ENCODE measurements at regions not wholly inside any gene's neighbourhood (a gene's known extent, or its start where the extent isn't known, plus 50 kb on each side); places are given as distances from the start of the nearest gene placed in this dataset.
"Not testable (repeated sequence)": the region's sequence is repeated elsewhere in the genome, so short reads cannot be mapped to it uniquely, and the experiment has no call there.

- Histone ChIP-seq H3K36me3 (no peaks in the 10 kb centered on the region), H3K4me1 (no peaks in the 10 kb centered on the region), H3K4me3 (no peak overlapping the region), H3K9me3 (no peaks in the 10 kb centered on the region), H3K27ac (no peak overlapping the region), H3K27me3 (no peaks in the 10 kb centered on the region)
- TF ChIP-seq CTCF (IDR thresholded peaks at IDR 0.05) = no peak
- no peak for TF ChIP-seq POLR2AphosphoS5 (IDR thresholded peaks at IDR 0.05; ENCODE audit: insufficient read depth in 1 of 2, low read depth in 1 of 2)
- no peak for TF ChIP-seq POLR2A (IDR thresholded peaks at IDR 0.05)
- intact Hi-C loops (cut with DNase I) = no loop called here
- no peak for DNase-seq (ENCODE audit: extremely low spot score in 2 of 2)
Measured at GRCh38 chr15:58321034-58321433, 110.8 kb upstream of the LIPC start.

GRCh38 chr15:58322253-58322652, 109.5 kb upstream of the LIPC start:
- H3K4me3 ChIP-seq = no peak overlapping the region
- H3K27me3 ChIP-seq = no peaks in the 10 kb centered on the region
- H3K9me3 ChIP-seq = no peaks in the 10 kb centered on the region
- no peaks in the 10 kb centered on the region for H3K36me3 ChIP-seq
- no peak overlapping the region for H3K27ac ChIP-seq
- DNase-seq (ENCODE audit: extremely low spot score in 2 of 2) = no peak
- intact Hi-C loops (cut with DNase I) = no loop called here
- TF ChIP-seq CTCF (IDR thresholded peaks at IDR 0.05) = no peak
- no peak for TF ChIP-seq POLR2A (IDR thresholded peaks at IDR 0.05)
- TF ChIP-seq POLR2AphosphoS5 (IDR thresholded peaks at IDR 0.05; ENCODE audit: insufficient read depth in 1 of 2, low read depth in 1 of 2) = no peak
- no peaks in the 10 kb centered on the region for H3K4me1 ChIP-seq

GRCh38 chr15:58323321-58323720, 108.5 kb upstream of the LIPC start:
- H3K4me1 ChIP-seq; intact Hi-C loops (cut with DNase I); DNase-seq (ENCODE audit: extremely low spot score in 2 of 2); H3K9me3 ChIP-seq; H3K4me3 ChIP-seq; H3K27ac ChIP-seq; H3K36me3 ChIP-seq; H3K27me3 ChIP-seq: not testable (repeated sequence)

GRCh38 chr15:58324533-58324932, 107.3 kb upstream of the LIPC start:
- no peaks in the 10 kb centered on the region for H3K4me1 ChIP-seq
- intact Hi-C loops (cut with DNase I) = no loop called here
- no peak overlapping the region for H3K27ac ChIP-seq

GRCh38 chr15:58327958-58328357, 103.8 kb upstream of the LIPC start:
- H3K4me1 ChIP-seq = peaks cover 26% of the 10 kb centered on the region

More at GRCh38 chr15:58324533-58324932, 107.3 kb upstream of the LIPC start:
- H3K36me3 ChIP-seq = no peaks in the 10 kb centered on the region
- no peak overlapping the region for H3K4me3 ChIP-seq
- TF ChIP-seq POLR2AphosphoS5 (IDR thresholded peaks at IDR 0.05; ENCODE audit: insufficient read depth in 1 of 2, low read depth in 1 of 2) = no peak
- no peak for TF ChIP-seq POLR2A (IDR thresholded peaks at IDR 0.05)
- no peak for TF ChIP-seq CTCF (IDR thresholded peaks at IDR 0.05)
- no peaks in the 10 kb centered on the region for H3K27me3 ChIP-seq
- no peaks in the 10 kb centered on the region for H3K9me3 ChIP-seq
- DNase-seq (ENCODE audit: extremely low spot score in 2 of 2) = no peak

More at GRCh38 chr15:58327958-58328357, 103.8 kb upstream of the LIPC start:
- no peaks in the 10 kb centered on the region for H3K27me3 ChIP-seq
- no peak overlapping the region for H3K27ac ChIP-seq
- H3K4me3 ChIP-seq = no peak overlapping the region
- intact Hi-C loops (cut with DNase I) = no loop called here
- no peak for DNase-seq (ENCODE audit: extremely low spot score in 2 of 2)
- TF ChIP-seq POLR2A (IDR thresholded peaks at IDR 0.05) (no peak), POLR2AphosphoS5 (IDR thresholded peaks at IDR 0.05; ENCODE audit: insufficient read depth in 1 of 2, low read depth in 1 of 2) (no peak), CTCF (IDR thresholded peaks at IDR 0.05) (no peak)
- H3K36me3 ChIP-seq = no peaks in the 10 kb centered on the region
- no peaks in the 10 kb centered on the region for H3K9me3 ChIP-seq
